OCI-M1 (cell line): ENCODE measurements at regions not wholly inside any gene's neighbourhood (a gene's known extent, or its start where the extent isn't known, plus 50 kb on each side); places are given as distances from the start of the nearest gene placed in this dataset.
A peak's percentile ranks its signal among the peaks of the same experiment; 100 is the strongest.

Source experiments
- DNase-seq: peaks from one replicate; lab custom pipeline; 2025; lab: John Stamatoyannopoulos, UW

DNA sequence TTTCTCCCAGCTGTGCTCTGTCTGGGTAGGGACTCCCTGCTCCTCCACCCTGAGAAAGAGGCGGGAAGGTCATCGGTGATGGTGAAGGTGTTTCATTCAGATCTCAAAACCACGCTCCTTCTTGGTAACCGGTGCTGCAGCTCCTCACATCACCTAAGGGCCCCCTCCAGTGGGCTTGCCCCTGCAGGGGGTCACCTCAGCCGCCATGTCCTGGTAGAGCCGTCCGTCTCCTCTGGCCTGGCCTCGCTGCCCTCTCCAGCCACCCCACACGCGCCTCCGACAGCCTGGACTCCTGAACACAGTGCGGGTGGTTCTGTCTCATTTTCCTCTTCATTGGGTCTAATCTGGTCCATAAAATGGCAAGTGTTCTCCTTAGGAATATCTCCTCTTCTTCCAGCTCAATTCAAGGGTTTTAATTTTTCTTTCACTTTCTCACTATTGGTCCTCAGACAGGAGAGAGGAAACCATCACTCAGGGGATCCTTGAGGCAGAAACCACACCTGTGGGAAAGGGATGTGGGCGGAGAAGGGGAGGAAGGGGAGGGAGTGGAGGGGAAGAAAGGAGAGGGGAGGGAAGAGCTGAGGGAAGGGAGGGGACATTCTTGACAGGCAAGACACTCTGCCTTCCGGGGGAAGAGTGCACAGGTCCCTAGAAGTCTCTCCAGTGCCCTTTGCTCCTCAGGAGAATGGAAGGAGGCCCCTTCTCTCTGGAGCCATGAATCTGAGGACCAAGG is 1338.4 kb downstream of the TBC1D22A start:
- DNase-seq, result no peak

- DNase-seq, result no peak
Observed at GRCh38 chr22:48099671-48100070, 1337.2 kb downstream of the TBC1D22A start.

DNA sequence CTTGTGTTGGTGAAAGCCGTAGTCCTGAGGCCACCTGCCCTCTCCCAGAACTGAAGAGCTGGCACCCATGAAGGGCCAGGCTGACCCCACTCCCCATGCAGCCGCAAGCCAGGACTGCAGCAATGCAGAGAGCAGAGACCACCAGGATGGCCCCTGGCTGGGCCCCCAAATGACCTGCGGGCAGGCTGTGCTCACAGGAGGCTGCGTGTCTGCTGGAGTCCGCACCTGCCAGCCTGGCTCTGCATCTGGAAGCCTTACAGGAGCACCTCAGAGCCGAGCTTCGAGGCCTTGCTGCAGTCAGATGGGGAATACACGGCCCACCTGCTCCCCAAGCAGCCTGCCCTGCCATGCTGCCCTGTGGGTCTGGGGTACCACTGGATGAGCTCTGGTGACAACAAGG is 1336.8 kb downstream of the TBC1D22A start:
- DNase-seq, result no peak

- DNase-seq, result no peak
Observed at GRCh38 chr22:48098921-48099245, 1336.4 kb downstream of the TBC1D22A start.

GRCh38 chr22:48098243-48098920 is 1335.9 kb downstream of the TBC1D22A start:
- no peak for DNase-seq

- no peak for DNase-seq
Observed at GRCh38 chr22:48097723-48098122, 1335.3 kb downstream of the TBC1D22A start.

- DNase-seq, result no peak
Observed at GRCh38 chr22:48096851-48097665, 1334.6 kb downstream of the TBC1D22A start.

GRCh38 chr22:48096411-48096810 is 1334.0 kb downstream of the TBC1D22A start:
- no peak for DNase-seq

GRCh38 chr22:48093981-48094380 is 1331.5 kb downstream of the TBC1D22A start:
- DNase-seq, result no peak

- DNase-seq, result no peak
Observed at GRCh38 chr22:48092866-48093265, 1330.4 kb downstream of the TBC1D22A start.

GRCh38 chr22:48091656-48092223 is 1329.3 kb downstream of the TBC1D22A start:
- DNase-seq, result no peak

DNA sequence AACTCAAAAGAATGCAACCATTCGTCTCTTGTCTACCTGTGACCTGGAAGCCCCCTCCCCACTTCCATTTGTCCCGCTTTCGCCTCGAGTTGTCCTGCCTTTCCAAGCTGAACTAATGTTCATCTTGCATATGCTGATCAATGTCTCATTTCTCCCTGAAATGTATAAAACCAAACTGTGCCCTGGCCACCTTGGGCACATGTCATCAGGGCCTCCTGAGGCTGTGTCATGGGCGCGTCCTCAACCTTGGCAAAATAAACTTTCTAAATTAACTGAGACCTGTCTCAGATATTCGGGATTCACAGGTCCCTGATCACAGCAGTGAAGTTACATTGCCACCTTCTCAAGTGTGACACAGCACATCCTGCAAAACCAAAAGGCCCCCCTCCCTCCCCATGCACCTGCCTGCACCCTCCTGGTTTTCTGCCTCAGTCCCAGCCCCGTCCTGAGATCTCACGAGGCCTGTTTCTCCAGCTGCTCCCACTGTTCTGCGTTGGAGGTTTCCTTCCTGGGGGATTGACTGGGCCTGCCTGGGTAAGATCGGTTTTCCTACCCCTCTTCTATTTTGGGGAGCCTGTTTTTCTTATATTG is 1328.7 kb downstream of the TBC1D22A start:
- DNase-seq, result no peak

DNA sequence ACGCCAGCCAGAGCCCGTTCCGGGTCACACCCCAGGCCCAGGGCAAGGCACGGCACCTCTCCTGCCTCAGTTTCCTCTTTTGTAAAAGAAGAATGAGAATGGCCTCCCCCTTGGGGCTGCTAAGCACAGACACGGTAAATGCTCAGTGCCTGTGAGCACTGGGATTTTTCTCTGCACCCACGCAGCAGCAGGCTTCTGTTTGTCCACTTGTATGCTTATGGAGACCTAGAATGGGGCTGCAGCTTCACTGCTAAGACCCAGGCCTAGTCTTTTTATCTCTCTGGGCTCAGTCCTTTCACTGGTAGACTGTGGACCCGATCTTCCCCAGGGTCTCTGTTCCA is 1327.9 kb downstream of the TBC1D22A start:
- no peak for DNase-seq

DNA sequence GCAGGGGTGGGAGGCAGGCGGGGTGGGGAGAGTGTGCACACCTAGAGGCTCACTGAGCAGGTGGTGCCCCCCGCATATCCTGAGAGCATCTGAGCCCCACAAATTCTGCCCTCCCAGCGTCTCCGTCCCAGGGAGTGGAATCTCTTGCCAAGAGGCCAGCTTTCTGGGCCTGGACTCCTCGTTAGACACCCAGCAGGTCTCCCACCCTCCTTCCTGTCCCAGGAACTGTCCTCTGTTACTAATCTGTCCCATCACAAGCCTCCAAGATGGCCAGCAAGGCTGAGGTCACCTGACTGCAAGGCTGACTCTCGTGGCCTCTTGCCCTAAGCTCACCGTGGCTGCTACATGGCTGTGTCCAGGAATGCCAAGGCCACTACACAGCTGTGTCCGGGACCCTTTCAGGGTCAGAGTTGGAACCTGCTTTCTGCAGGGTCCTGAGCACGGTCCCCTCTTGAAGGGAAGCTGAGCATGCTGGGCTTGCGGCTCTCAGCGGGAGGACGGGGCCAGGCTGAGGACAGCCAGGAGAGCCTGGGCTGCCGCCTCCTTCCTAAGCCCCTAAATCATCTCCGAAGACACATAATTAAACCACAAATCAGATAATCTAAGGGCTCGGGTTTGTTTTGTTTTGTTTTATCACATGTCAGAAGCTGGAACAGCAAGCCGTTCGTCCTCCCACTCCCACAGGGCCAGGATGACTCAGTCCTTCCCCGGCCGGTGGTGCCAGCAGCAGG is 1327.3 kb downstream of the TBC1D22A start:
- DNase-seq, result peak; percentile 81

- DNase-seq, result no peak
Observed at GRCh38 chr22:48088926-48089536, 1326.6 kb downstream of the TBC1D22A start.

- DNase-seq, result no peak
Observed at GRCh38 chr22:48088251-48088650, 1325.8 kb downstream of the TBC1D22A start.

DNA sequence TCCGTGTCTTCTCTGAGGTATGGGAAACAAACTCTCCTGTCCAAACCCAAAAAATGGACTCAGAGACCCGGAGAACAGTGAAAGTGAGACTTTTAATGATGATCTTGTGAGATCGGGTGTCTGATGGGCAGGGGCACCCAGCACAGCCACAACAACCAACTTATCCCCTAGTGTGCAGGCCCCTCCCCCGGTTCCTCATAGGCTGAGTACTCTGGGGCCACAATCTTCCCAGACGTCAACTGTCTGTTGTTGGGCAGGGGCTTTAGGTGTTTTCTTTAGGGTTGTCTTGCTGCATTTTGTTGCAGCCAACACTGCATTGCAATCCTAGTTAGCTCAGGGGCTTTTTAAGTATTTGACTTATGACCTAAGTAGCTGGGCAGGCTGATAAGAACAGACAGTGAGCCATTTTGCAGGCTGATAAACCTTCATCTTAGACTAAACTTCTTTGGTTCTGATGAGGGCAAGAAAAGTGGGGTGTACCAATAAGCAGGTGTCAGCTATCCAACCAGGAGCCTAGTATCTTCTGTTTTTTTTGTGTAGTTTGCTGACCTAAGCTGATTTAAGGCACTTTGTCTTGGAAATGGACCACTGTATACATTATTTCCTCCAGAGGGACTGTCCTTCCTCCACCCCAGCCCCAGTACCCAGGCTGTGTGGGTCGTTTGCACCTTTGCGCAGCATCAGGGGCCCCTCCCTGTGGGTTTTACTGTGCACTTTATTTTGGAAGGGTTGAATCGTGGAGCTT is 1323.6 kb downstream of the TBC1D22A start:
- no peak for DNase-seq

- no peak for DNase-seq
Observed at GRCh38 chr22:48084729-48085050, 1322.2 kb downstream of the TBC1D22A start.

- peak; percentile 46 for DNase-seq
Observed at GRCh38 chr22:48084041-48084728, 1321.7 kb downstream of the TBC1D22A start.

GRCh38 chr22:48083502-48083901 is 1321.1 kb downstream of the TBC1D22A start:
- DNase-seq, result no peak
